ENCODE measurements at regions not wholly inside any gene's neighbourhood (a gene's known extent, or its start where the extent isn't known, plus 50 kb on each side); places are given as distances from the start of the nearest gene placed in this dataset.

GRCh38 chr18:45254709-45255082, 360.6 kb upstream of the SLC14A2 start:
- no peak for TF ChIP-seq CTCF (conservative IDR thresholded peaks at IDR 0.05; ENCODE audit: low read depth, low read length)
- TF ChIP-seq EZH2 (IDR thresholded peaks at IDR 0.05; ENCODE audit: low read length, unreplicated experiment), result no peak
- TF ChIP-seq EZH2phosphoT487 (IDR thresholded peaks at IDR 0.05; ENCODE audit: borderline replicate concordance, low read length), result no peak

All from PC-3 (cell line).